Motor neuron (in vitro differentiated cells): ENCODE measurements at regions not wholly inside any gene's neighbourhood (a gene's known extent, or its start where the extent isn't known, plus 50 kb on each side); places are given as distances from the start of the nearest gene placed in this dataset.

ENCODE experiments used
- ATAC-seq, 8 experiments: fragments of 200-7000 bp; cut with Tn5 transposase; replicated peaks in 6 of 8; 2 replicates each; pipeline ENCODE4 v1.8.0; 2021; ENCODE audit warnings: mild to moderate bottlenecking in 8 of 8, moderate library complexity in 8 of 8
- H3K27ac ChIP-seq, 2 donors: fragments of 250-450 bp; sonication (Bioruptor Pico); 2 replicates each; pipeline ENCODE4 v1.9.0; 2021; ENCODE audit warnings: antibody characterized with exemption in 2 of 2, mild to moderate bottlenecking in 2 of 2, moderate library complexity in 1 of 2
- H3K4me1 ChIP-seq, 2 donors: fragments of 250-450 bp; sonication (Bioruptor Pico); replicated peaks in 1 of 2; 2 replicates each; pipeline ENCODE4 v1.6.1; 2021; ENCODE audit warnings: antibody characterized with exemption in 2 of 2, mild to moderate bottlenecking in 2 of 2, moderate library complexity in 1 of 2
- H3K4me3 ChIP-seq, 5 donors: fragments of 250-450 bp; sonication (Bioruptor Pico); 2 replicates each; pipeline ENCODE4 v1.9.0; 2021; ENCODE audit warnings: antibody characterized with exemption in 5 of 5, mild to moderate bottlenecking in 5 of 5, moderate library complexity in 4 of 5
- WGBS, 10 experiments: fragments of 450-650 bp; shearing (Covaris generic); methylation state at CpG; one replicate each; pipeline ENCODE4 v1.0.0; 2022; 5-methylcytosine and 5-hydroxymethylcytosine counted together
- in situ Hi-C, 9 experiments: fragments of 400-800 bp; cut with MboI; loops; one replicate each; pipeline ENCODE4 v1.15.0; 2021; ENCODE audit warnings: low sequenced_read_pairs in 9 of 9, low pct_unique_long_range_greater_than_20kb in 2 of 9; ENCODE audit not compliant: unreplicated experiment in 9 of 9

DNA sequence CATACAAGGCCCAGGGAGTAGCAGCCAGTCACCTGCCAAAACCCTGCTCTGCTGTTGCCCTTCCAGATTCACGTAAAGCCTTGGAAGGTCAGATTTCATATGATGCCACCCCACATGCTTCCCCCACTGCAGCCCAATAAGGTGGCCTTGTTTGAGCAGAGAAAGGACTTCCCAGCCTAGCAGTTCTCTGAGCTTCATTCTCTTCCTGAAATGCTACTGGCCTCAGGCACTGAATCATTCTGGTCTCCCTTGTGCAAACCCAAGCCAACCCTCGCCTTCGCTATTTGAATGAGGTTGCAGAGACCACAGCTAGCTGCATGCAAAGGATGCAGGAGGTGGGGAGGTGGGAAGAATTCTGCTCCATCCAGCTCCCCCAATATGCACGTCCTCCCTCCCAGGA, 60.3 kb upstream of the PLXNA4 start:
- Histone ChIP-seq H3K27ac (no peak overlapping the region), H3K4me3 (no peak overlapping the region), H3K4me1 (no peaks in the 10 kb centered on the region)
- WGBS, 10 experiments = 7 to 90% (median 50%) methylated on average over 1 to 3 of the region's 4 CpGs; no CpG with 5 or more reads in 3 of the 10 experiments
- peak in 2 of 8 experiments; percentile 33 to 67 for ATAC-seq
- in situ Hi-C loops = no loop called here

DNA sequence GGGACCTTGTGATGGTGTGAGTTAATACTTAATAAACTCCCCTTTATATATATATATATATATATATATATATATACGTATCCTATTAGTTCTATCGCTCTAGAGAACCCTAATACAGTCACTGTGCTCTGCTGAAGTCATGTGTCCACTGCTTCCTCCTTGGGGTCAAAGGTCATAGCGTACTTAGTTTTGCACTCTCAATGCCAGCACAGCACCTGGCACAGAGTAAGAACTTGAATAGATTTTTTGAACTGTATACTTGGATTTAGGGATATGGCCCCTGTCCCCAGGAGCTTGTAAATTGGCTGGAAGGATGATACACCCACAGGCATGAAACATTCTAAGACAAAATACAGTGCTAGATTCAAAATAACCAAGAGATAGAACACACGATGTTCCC, 58.9 kb upstream of the PLXNA4 start:
- H3K27ac ChIP-seq = no peak overlapping the region

DNA sequence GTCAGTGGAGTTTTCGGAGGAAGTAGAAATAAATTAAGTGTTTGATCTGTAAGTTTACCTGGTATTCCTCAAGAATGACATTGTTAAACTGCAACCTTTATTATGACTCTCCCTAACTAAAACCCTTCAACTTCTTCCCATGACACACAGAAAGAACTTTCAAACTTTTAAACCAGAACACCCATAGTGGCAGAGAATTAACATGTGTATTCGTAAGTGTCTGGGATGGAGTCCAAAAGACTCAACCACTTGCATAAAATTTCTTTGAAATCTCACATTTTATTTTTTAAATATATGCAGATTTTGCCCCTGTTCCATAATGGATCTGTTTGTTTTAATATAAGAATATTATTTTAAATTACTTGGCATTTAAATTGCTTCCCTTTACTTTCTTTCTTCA, 54.6 kb upstream of the PLXNA4 start:
- no peak overlapping the region for H3K4me3 ChIP-seq
- in situ Hi-C loops = no loop called here
- 0 to 100% (median 67%) methylated on average over 1 to 2 of the region's 2 CpGs; no CpG with 5 or more reads in 1 of the 10 experiments for WGBS, 10 experiments
- ATAC-seq = peak in 3 of 8 experiments; percentile 61 to 76 (median 71)
- no peaks in the 10 kb centered on the region for H3K4me1 ChIP-seq
- no peak overlapping the region for H3K27ac ChIP-seq

More for the DNA sequence above, 58.9 kb upstream of the PLXNA4 start:
- Histone ChIP-seq H3K4me3 (no peak overlapping the region), H3K4me1 (no peaks in the 10 kb centered on the region)
- in situ Hi-C loops = no loop called here
- ATAC-seq = no peak
- 38 to 100% (median 80%) methylated on average over 1 to 3 of the region's 4 CpGs; no CpG with 5 or more reads in 3 of the 10 experiments for WGBS, 10 experiments
